Superior temporal gyrus (tissue), 1 donor: ENCODE measurements at regions not wholly inside any gene's neighbourhood (a gene's known extent, or its start where the extent isn't known, plus 50 kb on each side); places are given as distances from the start of the nearest gene placed in this dataset.
"Not testable (repeated sequence)": the region's sequence is repeated elsewhere in the genome, so short reads cannot be mapped to it uniquely, and the experiment has no call there.

Experiments
- DNase-seq: peaks from one replicate; pipeline ENCODE4 v3.0.0-alpha.2; 2016; ENCODE audit errors: extremely low spot score

- DNase-seq, result no peak
Measured at GRCh38 chr4:117678861-117679260, 355.4 kb upstream of the NDST3 start.

- no peak for DNase-seq
Measured at GRCh38 chr4:117691572-117692351, 342.5 kb upstream of the NDST3 start.

GRCh38 chr4:117692538-117692937 is 341.7 kb upstream of the NDST3 start:
- DNase-seq, result no peak

DNA sequence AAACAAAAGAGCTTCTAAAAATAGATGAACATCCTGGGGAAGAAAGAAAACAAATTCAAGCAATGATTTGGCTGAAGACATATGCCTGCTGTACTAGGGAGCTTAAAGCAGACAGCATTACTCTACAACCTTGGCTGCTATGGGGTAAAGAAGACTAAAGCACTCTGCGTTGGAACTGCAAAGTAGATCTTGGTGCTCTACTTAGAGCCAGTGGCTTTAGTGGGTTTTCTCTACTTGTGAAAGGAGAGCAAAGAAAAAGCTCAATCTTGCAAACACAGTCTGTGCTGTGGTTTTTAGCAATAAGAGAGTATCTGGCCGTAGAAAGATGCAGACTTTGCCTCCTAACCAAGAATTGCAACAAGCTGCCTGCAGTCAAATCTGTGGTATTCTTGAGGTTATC is 334.7 kb upstream of the NDST3 start:
- DNase-seq, result no peak

GRCh38 chr4:117700111-117700892 is 334.0 kb upstream of the NDST3 start:
- DNase-seq, result no peak

DNA sequence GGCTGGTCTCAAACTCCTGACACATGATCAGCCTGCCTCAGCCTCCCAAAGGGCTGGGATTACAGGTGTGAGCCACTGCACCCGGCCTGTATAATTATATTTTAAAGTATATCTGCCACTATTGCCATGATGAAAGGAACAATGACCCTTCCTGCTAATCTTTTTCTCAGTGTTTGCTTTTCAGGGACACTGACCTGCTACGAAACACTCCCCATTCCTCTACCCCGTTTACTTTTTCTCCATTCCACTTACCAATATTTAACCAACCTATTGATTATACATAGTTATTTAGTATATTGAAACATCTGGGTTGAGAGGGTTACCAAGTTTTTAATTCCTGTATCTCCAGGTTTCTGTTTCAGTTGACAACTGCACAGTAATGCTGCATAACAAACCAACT is 331.9 kb upstream of the NDST3 start:
- DNase-seq, result no peak

- no peak for DNase-seq
Measured at GRCh38 chr4:117704721-117705120, 329.6 kb upstream of the NDST3 start.

- no peak for DNase-seq
Measured at GRCh38 chr4:117740736-117741135, 293.6 kb upstream of the NDST3 start.

GRCh38 chr4:117745379-117745778 is 288.9 kb upstream of the NDST3 start:
- not testable (repeated sequence) for DNase-seq

DNA sequence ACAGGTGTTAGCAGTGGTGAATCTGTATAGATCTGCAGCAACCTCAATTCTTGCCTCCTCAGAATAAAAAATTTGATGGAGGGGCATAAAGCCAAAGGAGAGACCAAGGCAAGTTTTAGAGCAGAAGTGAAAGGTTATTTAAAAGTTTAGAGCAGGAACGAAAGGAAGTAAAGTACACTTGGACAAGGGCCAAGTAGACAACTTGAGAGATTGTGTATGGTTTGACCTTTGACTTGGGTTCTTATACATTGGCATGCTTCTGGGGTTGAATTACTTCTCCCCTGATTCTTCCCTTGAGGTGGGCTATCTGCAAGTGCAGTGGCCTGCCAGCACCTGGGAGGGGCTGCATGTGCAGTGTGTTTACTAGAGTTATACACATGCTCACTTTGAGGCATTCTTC is 278.8 kb upstream of the NDST3 start:
- no peak for DNase-seq

GRCh38 chr4:117768610-117769009 is 265.7 kb upstream of the NDST3 start:
- DNase-seq, result no peak

- no peak for DNase-seq
Measured at GRCh38 chr4:117770269-117771102, 263.8 kb upstream of the NDST3 start.

- no peak for DNase-seq
Measured at GRCh38 chr4:117771647-117772337, 262.5 kb upstream of the NDST3 start.

- DNase-seq, result peak; percentile 16
Measured at GRCh38 chr4:117773064-117773936, 261.0 kb upstream of the NDST3 start.

GRCh38 chr4:117777721-117778120 is 256.6 kb upstream of the NDST3 start:
- DNase-seq, result peak; percentile 35

DNA sequence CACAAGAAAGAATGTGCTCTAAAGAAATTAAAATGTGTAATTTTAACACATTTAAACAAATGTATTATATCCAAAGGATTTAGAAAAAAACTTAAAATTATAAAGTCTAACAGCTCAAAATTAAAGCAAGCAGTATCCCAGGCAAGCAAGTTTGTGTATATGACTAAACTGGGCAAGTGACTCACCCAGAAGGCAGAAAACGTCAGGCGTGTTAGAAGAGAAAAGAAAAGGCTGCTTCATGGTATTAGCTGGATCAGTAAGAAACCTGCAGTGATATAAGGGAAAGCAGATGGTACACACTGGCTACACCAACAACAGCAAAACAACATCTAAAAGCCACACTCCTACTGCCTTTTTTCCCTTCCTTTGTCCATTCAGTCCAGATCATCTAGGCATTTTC is 250.6 kb upstream of the NDST3 start:
- peak; percentile 34 for DNase-seq

DNA sequence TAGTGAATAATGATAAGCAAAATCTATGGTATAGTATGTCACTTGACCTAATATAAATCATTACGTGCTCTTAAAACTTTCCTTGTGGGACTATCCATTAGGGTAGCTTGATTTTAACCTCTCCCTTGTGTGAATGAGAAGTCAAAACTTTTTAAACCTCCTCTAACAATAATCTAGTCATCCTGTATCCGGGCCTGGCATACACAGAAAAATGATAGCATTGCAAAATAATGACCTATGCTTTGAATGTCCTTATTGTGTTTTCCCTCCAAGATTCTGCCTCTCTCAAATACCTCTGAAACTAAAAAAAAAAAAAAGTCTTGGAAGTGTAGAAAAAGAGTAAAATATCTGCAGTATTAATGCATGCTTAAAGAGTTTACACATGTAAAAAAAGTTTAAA is 250.0 kb upstream of the NDST3 start:
- DNase-seq, result no peak

DNA sequence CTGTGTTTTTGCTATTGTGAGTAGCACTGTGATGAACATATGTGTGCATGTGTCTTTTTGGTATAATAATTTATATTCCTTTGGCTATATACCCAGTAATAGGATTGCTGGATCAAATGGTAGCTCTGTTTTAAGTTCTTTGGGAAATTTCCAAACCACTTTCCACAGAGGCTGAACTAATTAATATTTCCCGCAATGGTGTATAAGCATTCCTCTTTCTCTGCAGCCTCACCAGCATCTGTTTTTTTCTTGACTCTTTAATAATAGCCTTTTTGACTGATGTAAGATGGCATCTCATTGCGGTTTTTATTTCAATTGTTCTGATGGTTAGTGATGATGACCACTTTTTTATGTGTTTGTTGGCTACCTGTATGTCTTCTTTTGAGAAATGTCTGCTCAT is 247.7 kb upstream of the NDST3 start:
- DNase-seq, result no peak

DNA sequence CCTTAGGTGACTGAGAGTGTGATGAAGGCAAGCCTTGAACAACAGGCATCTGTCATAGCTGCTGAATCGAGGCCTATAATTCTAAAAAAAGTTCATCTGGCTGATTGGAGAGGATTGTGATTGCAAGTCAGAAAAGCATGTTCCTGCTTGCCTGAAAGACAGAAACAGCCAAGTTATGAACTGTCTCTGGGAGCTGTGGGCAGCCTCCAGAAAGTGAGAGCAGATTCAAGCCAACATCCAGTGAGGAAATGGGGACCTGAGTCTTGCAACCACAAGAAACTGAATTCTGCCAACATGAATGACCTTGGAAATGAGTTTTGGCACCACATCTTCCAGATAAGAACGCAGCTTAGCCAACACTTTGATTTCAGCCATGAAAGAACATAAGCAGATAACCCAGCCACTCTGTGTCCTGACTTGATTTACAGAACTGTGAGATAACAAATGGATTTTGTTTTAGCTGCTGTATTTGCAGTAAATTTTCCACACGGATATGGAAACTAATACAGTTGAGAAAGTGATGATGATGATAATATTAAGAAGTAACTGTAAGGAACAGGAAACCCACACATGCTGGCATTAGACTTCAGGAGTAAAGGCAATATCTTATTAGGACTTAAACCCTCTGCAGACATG is 240.3 kb upstream of the NDST3 start:
- DNase-seq, result no peak

DNA sequence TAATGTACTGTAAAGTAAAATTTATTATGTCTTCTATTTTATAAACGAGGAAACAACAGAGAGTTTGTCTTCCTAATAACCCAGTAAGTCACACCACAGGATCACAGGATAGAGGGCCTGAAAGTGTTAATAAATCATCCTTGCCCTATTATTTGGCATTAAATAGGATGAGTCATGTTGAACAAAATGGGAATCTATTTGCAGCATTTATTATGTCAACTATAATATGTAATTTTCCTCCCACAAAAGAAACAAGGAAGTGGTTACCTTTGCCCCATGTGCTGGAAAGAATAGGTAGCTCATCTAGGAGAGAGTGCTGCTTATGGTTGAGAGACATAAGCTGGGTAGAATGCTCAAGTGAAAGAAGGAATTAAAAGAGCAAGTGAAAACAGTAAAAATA is 237.6 kb upstream of the NDST3 start:
- DNase-seq, result no peak
